ENCODE measurements at regions not wholly inside any gene's neighbourhood (a gene's known extent, or its start where the extent isn't known, plus 50 kb on each side); places are given as distances from the start of the nearest gene placed in this dataset.
"Not testable (repeated sequence)": the region's sequence is repeated elsewhere in the genome, so short reads cannot be mapped to it uniquely, and the experiment has no call there.

DNA sequence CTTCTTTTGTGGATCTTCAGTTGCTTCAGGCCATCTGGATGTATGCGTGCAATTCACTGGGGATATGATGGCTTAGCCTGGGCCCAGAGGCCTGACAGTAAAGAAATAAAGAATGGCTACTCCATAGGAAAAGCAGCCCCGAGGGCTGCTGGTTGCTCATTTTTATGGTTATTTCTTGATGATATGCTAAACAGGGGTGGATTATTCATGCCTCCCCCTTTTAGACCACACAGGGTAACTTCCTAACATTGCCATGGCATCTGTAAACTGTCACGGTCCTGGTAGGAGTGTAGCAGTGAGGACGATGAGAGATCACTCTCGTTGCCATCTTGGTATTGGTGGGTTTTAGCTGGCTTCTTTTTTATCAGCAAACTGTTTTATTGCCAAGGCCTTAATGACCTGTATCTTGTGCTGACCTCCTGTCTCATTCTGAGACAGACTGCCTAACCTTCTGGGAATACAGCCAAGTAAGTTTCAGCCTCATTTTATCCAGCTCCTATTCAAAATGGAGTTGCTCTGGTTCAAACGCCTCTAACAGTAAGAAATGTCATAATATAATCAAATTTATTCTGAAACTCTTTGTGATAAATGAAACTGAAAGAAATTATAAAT, 60.5 kb downstream of the DSEL start:
- DNase-seq = no peak

DNA sequence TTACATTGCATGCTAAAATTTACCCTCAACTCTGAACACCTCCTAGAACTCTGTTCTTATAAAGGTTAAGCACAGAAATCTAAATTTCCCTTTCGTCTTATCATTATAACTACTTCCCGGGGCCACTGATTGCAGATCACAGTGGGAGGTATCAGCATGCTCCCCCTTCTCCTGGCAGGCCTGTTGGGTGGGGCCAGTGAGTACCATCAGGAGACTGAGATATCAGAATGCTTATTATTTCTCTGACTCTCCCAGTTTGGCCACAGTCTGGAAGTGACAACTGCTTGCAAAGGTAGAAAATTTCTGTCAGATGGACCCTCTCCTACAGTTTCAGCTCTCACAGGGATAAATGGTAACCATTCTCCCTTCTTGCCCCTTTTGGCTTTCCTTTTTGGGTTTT, 62.6 kb downstream of the DSEL start:
- no peak for DNase-seq

DNA sequence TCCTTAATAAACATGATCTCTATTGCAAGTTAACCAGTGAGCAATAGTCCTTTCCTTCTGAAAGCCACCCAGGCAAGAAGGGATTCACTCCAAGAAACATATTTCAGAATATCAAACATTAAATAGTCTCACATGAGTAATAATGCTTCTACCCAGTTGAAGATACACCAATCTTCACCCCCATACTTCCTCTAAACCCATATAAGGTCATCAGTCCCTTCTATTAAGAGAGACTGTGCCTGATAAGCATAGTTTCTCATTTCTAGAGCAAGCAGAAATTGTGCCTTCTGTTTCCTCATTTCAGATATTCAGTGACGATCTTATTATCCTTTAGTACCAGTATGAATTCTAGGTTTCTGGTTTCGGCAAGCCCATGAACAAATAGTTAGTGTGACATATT, 64.6 kb downstream of the DSEL start:
- no peak for DNase-seq

DNA sequence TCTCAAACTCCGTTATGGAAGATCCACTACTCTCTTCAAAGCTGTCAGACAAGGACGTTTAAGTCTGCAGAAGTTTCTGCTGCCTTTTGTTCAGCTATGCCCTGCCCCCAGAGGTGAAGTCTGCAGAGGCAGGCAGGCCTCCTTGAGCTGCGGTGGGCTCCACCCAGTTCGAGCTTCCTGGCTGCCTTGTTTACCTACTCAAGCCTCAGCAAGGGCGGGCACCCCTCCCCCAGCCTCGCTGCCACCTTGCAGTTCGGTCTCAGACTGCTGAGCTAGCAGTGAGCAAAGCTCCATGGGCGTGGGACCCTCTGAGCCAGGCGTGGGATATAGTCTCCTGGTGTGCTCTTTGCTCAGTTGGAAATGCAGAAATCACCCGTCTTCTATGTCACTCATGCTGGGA, 65.4 kb downstream of the DSEL start:
- DNase-seq = not testable (repeated sequence)

DNA sequence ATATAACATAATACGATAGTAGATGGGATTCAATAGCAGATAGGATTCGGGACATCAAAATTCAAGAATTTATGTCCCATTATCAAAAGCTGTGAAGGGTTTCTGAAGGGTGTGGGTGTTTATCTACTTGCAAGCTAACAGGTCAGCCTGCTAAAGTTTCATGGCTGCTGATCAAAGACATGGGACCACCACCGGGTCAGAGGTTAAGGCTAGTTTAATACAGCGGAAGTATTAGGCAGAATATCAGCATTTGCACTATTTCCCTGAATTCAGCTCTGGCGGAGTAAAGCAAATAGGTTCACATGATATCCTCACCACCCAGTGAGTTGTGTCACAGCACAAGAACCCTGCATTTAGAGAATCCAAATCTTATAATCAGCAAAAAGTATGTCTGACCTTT, 82.5 kb downstream of the DSEL start:
- DNase-seq = no peak

DNA sequence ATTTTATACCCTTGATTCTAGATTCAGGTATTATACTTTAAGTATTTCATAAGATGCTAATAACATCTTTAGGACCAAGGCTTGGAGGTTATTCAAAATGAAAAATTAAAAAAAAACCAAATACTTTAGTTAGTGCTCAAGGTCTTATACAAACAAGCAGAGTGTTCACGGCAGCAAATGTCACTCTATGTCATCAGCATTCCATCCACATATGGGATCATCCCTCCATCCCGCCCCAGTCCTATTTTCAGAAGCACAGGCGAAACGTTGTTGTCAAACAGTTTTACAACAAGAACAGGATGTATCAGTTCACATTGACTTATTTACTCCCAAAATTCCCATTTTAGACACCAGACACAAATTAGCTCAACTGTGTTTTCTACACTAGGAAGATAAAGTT, 83.7 kb downstream of the DSEL start:
- no peak for DNase-seq

DNA sequence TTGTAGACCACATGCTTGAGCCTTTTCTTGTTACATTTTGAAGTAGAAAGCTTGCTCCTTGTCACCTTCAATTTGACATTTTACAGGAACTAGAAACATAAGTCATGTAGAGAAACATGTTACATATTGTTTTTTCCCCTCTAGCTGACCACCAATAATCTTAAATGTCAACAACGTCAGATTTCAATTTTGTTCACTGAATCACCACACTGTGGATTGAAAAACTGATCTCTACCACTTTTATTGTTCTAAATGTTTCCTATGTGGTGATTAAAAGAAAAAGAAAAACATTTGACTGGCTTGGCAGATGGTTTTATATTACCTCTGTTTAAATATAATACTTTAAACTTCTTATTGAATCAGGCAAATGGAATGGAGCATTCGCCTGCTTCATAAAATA, 87.7 kb downstream of the DSEL start:
- no peak for DNase-seq

DNA sequence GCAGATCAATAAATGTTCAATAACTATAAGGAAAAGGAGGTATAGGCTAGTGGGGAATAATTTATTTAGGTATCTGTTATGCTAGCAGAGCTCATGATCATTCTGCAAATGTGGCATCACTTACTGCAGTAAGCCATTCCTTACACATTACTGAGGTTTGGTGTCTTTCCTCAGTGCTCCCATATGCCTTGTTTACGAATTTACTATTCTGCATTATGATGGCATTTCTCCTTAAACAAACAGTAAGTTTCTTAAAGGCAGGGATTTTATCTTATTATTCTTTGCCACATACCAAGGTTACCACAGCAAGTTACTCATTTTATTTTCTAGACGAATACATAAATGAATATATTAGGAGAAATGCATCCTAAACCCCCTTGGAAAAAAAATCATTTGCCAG, 88.4 kb downstream of the DSEL start:
- DNase-seq = no peak

DNA sequence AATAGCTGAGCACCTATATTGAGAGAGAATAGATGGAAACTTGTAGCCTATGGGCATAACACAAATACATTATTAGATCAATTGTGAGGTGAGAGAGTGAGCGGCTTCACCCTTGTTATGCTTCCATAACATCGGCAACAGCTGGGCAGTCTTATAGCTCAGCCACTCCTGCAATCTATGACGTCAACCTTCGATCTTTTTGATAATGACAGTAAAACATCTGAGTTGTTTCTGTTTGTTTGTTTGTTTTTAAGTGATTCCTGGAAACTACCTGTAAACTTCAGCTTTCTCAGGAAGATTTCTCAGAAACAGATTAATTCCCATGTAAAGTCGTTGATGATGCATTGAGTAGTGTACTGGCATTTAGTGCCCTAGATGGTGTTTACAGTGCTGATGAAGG, 90.0 kb downstream of the DSEL start:
- no peak for DNase-seq

DNA sequence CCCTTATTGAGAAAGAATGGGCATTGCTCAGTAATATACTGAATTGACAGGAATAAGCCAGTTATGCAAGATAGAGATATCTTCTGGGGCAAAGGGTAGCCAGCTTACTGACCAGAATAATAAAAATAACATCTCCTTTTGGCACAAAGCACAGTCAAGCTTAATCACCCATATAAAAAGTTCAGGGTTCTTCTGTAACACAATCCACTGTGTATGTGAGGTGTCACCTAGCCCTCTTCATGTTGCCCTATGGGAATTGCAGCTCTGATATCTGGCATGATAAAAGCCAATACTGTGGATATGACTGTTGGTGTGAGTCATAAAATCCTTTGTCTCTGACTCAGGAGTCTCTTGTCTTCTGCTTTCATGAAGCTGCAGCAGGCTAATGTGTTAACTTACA, 90.8 kb downstream of the DSEL start:
- no peak for DNase-seq

DNA sequence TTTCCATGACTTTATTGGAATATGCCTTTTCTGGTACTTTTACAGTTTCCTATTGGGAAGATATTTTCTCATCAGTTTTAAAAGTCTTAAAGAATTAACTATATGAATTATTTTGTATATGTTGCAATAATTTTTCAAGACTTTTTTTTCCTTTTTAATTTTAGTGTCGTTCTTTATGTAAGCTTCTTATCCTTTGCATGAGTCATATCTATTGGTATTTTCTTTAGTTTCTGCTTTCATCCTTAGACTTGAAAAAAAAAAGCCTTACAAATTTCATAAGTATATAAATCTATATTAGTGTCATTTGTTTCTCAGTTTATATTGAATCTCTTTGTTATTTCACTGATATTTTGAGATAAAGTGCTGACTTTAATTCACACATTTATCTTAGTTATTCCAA, 94.9 kb downstream of the DSEL start:
- DNase-seq = no peak

DNA sequence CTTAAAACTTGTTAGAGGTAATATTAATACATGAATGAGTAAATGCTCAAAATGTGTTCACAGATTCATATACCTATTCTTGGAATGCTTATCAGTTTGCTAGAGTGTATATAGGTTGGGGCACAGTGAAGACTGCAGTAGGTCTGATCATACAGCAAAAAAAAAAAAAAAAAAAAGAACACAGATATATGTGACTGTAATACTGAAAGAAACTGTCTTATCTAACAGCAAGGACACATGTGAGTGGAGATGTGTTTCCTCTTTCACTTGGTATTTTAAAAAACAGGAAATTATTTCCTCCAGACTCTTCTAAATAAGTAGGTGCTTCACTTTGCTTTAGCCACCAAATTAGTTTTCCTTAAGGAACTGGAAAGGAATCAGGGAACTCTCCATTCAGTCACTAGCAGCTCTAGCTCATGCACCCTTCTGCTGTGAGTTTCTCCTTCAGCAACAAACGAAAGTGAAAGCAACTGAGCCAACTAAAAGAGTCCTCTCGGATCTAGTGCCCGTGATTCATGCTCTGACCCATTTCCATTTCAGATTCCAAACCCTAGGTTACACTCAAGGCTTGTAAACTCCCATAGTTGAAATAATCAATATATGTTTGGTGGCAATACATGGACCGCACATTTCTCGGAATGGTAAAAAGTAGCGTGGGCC, 98.5 kb downstream of the DSEL start:
- DNase-seq = no peak

DNA sequence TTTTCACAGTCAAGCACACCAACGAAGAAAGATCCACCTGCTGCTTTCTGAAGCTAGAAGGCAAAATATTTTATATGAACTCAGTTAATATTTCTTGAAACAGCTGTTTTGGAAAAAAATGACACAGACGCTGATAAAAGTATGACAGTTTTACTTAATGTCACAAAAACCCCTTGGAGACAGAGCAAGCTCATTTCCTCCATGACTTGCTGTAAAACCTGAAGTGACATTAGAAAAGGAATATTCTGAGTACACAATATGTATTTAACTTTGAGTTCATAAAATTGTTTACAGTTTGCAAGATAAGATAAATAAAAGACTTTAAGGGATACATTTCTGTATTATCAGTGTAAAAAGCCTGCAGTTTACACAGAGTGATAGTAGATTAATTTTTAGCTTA, 105.4 kb downstream of the DSEL start:
- DNase-seq = no peak

DNA sequence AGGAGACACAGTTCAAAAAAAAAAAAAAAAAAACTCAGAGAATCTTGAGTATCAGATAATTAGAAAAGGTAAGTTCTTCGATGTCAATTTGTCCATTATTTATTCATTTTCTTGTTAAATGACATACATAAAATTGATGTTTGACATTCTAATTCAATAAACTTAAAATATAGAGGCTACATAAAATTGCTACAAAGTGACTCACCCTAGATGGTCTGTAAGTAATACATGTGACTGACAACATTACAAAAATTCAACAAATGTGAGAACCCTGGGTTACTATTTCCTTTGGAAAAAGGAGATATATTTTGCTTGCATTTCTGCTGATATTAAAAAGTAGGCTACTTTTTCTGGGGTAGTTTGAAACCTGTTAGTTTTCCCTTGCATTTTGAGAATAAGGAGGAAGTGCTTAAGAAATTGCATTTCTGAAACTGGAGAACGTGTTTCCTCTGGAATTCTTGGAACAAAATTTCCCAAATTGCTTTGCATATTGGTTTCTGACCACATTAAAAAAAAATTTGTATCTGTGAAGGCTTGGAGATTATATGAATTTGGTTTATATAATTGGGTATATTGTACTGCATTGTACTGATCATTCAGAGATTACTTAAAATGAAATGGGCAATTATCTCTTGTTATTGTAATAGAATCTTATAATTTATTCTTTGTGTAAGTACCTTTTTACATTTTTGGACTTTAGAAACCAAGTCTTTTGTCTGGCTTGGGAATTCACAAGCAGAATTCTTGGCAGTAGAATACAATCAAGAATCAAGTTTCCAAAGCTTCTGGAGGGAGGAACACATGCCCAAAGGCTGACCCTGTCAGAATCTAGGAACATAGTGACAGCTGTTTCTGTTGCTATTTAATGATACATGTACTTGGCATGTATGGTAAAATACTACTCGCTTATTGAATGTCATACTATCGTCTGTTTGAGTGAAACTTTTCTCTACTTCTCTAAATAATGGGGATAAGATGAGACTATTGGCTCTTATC, 106.1 kb downstream of the DSEL start:
- no peak for DNase-seq

DNA sequence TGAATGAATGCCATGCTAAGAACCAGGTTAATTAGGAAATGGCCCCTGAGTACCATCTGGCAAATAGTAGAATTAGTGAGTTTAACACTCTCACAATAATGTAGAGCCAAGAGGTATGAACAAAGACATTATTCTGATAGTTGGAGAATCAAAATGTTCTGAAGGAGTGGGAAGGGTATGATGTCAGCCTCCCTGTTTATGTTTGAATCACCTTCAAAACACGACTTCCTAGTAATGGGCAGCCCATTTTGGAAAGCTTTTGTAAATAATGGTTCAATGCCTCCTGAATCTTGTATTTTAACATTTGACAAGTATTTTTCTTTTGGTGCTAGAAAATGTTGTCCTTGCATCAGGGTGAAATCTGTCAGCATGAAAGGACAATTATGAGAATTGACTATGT, 108.3 kb downstream of the DSEL start:
- DNase-seq = no peak

DNA sequence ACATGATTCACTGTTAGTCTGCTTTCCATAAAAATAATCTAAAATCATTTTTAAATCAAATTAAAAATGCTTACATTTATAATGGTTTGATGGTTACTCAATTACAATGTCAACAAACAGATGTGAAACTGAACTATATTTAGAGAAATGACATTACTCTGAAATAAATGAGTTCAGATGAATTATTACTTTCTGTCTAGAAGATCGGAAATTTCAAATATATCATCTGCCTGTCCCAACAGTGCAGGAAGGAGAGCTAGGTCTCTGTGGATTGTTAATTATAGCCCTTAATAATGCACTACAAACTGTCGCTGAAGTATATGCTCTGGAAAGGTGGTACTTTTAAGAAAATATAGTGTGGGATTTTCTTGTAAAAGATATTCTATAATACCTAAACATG, 109.8 kb downstream of the DSEL start:
- no peak for DNase-seq

DNA sequence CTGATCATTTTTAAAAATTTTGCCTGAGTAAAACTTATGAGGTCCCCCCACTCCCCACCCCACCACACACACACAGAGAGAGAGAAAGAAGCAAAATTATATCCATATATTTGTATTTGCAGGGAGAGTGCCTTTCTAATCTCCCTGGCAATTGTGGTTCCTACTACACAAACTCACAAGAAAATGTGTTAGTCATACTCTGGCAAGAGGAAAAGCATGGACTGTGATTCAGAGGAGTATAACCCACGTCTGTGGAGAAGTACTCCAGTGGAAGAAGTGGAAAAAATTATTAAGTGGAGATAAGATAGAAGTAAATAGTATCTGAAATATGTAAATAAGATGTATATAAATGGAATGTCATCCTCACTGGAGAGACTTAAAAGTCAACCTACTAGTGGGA, 114.0 kb downstream of the DSEL start:
- no peak for DNase-seq

DNA sequence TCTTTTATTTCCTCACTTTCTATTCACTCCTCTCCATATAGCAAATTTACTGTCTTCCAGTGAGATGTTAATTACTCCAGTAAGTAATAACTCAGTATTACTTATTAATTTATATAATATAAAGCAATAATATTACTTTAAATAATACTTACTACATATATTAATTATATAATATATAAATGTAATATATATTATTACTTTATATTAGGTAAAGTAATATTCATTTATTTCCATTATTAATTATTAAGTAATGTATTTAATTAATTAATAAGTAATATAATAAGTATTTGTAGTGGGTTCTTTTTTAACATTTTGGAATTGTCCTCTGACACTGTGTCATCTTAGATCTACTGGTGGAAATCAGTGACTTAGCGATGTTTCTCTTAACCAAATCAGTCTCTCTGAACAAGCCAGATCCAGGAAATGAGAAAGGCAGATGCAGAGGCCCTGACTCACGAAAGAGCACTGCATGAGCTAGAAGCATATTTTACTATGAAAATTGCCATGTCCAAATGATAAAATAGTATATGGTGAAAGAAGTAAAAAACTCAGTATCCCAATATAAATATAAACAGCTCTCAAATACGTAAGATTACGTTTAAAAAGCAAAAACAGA, 115.9 kb downstream of the DSEL start:
- DNase-seq = no peak

DNA sequence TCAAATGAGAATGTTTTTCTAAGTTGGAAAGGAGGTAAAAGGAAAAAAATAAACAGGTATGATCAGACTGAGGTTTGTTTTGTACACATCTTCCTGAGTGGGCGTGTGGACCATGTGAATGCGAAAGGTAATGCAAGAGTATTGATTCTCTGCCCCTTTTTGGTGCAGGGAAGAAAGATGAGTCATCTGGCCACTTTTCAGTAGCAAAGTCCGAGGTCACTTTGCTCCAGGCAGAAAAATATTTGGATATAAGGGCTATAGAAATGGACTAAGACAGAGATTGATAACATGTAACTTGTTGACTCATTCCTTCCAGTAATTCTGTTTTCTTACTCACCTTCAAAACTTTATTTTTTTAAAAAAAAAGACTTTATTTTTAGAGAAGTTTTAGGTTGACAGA, 130.5 kb downstream of the DSEL start:
- no peak for DNase-seq

DNA sequence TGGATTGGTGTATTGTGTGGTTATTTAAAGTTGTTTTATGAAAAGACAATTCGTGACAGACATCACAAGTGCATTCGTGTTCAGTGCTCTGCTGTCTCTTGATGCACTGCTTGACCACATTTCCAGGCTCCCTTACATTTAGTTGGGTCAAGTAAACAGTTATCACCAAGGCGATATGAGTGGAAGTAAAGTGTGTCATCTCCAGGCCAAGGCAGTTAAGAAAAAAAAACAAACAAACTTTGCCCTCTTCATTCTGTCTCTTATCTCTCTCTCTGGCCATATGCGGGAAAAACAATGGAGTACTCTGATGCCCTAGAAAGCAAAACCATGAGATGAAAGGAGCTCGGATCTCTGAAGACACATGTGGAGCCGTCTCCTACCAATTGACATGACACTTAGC, 131.1 kb downstream of the DSEL start:
- DNase-seq = no peak

DNA sequence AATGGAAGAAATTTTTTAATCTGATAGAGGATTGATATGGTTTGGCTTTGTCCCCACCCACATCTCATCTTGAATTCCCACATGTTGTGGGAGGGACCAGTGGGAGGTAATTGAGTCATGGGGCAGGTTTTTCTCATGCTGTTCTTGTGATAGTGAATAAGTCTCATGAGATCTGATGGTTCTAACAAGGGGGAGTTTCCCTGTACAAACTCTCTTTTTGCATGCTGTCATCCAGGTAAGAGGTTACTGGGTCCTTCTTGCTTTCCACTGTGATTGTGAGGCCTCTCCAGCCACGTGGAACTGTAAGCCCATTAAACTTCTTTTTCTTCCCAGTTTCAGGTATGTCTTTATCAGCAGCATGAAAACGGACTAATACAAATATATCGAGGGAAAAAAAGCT, 132.5 kb downstream of the DSEL start:
- not testable (repeated sequence) for DNase-seq

DNA sequence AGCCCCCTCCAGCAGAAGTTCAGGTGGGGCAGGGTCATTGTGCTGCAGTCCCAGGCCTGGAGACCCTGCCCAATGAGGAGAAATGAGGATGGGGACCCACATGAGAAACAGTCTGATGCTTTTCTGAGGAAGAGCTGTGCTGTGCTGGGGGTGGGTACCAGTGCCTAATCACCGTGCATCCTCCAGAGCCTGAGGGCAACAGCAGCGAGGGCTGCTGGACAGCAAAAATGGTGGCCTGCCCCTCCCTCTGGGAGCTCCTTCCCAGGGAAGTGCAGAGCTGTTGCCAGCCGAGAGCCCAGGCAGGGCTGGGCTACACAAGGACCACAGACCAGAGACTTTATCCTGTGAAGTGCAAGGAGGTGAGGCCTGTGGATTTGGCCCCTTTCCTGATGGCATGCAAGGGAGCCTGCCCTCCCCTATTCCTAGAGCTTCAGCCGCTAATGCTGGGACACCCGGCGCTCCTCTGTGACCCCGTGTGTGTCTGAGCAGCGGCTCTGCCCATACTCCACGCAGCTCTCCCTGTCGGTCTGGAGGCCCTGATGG, 134.8 kb downstream of the DSEL start:
- no peak for DNase-seq

DNA sequence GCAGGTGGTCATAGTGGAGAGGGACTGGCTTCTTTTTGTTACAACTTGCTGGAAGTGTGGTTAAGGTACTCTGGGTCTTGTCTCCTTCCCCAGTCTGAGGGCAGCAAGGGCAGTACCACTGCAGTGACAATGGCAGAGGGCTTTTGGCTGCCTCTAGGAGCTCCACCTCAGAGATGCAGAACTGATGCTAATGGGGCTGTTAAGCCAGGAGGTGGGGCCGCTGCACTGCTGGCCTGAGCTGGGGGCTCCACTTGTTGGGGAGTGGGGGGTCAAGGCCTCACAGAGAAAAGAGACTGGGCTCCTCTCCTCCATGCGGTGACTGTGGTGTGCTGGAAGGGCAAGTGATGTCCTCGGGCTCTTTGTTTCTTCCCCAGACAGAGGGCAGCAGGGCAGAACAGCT, 135.7 kb downstream of the DSEL start:
- no peak for DNase-seq
